Body of pancreas (tissue), 4 donors: ENCODE measurements at regions not wholly inside any gene's neighbourhood (a gene's known extent, or its start where the extent isn't known, plus 50 kb on each side); places are given as distances from the start of the nearest gene placed in this dataset.
"Not testable (repeated sequence)": the region's sequence is repeated elsewhere in the genome, so short reads cannot be mapped to it uniquely, and the experiment has no call there.

Experiments used
- CTCF ChIP-seq, 7 experiments: fragments of 450-650 bp in 4 of 7; fragments of 200-600 bp in 3 of 7; sonication (generic) in 3 of 7; IDR thresholded peaks; one replicate each; pipeline ENCODE4 v1.5.1; 2016 to 2019; ENCODE audit warnings: antibody characterized with exemption in 7 of 7
- POLR2A ChIP-seq, 3 donors: fragments of 450-650 bp; IDR thresholded peaks; one replicate each; pipeline ENCODE4 v1.6.1; 2016; ENCODE audit warnings: antibody characterized with exemption in 3 of 3, mild to moderate bottlenecking in 2 of 3

- TF ChIP-seq CTCF, POLR2A (IDR thresholded peaks at IDR 0.05): not testable (repeated sequence)
Observed at GRCh38 chr3:89747541-89748278, 640.3 kb downstream of the EPHA3 start.
